Progenitor cell of endocrine pancreas (in vitro differentiated cells): ENCODE measurements at regions not wholly inside any gene's neighbourhood (a gene's known extent, or its start where the extent isn't known, plus 50 kb on each side); places are given as distances from the start of the nearest gene placed in this dataset.
A peak's percentile ranks its signal among the peaks of the same experiment; 100 is the strongest.

Source experiments
- DNase-seq: peaks from one replicate; pipeline ENCODE4 v3.0.0; 2021; ENCODE audit warnings: low spot score; ENCODE audit not compliant: unreplicated experiment
- H3K27ac Mint-ChIP-seq: 2 replicates; pipeline ENCODE4 v1.8.0; 2021; ENCODE audit warnings: mild to moderate bottlenecking, moderate library complexity, mixed read lengths
- H3K27me3 Mint-ChIP-seq: 2 replicates; pipeline ENCODE4 v1.8.0; 2021; ENCODE audit warnings: mixed read lengths
- H3K36me3 Mint-ChIP-seq: 2 replicates; pipeline ENCODE4 v1.8.0; 2022; ENCODE audit warnings: mixed read lengths; ENCODE audit not compliant: insufficient read depth
- H3K4me1 Mint-ChIP-seq: 2 replicates; pipeline ENCODE4 v1.8.0; 2021; ENCODE audit warnings: low read depth, mixed read lengths
- H3K4me3 Mint-ChIP-seq: 2 replicates; pipeline ENCODE4 v1.8.0; 2021; ENCODE audit warnings: low read depth, mild to moderate bottlenecking, moderate library complexity, mixed read lengths
- H3K9me3 Mint-ChIP-seq: 2 replicates; pipeline ENCODE4 v1.8.0; 2021; ENCODE audit warnings: low read depth, mixed read lengths
- TF ChIP-seq, protein P1 (sequence below): fragments of 200-600 bp; sonication (generic); IDR thresholded peaks from one replicate; pipeline ENCODE4 v1.5.0; 2021; ENCODE audit warnings: antibody characterized with exemption, mild to moderate bottlenecking; ENCODE audit not compliant: unreplicated experiment

DNA sequence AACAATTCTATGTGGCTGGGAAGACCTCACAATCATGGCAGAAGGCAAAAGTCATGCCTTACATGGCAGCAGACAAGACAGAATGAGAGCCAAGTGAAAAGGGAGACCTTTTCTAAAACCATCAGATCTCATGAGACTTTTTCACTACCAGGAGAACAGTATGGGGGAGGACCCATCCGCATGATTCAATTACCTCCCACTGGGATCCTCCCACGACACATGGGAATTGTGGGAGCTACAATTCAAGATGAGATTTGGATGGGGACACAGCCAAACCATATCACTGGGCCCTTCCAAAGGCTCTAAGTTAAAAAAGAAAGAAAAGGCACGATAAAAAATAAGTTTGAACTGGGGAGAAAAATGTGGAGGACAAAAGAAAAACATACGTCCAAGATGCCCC, 406.9 kb upstream of the CDH4 start:
- TF ChIP-seq, protein P1, sequence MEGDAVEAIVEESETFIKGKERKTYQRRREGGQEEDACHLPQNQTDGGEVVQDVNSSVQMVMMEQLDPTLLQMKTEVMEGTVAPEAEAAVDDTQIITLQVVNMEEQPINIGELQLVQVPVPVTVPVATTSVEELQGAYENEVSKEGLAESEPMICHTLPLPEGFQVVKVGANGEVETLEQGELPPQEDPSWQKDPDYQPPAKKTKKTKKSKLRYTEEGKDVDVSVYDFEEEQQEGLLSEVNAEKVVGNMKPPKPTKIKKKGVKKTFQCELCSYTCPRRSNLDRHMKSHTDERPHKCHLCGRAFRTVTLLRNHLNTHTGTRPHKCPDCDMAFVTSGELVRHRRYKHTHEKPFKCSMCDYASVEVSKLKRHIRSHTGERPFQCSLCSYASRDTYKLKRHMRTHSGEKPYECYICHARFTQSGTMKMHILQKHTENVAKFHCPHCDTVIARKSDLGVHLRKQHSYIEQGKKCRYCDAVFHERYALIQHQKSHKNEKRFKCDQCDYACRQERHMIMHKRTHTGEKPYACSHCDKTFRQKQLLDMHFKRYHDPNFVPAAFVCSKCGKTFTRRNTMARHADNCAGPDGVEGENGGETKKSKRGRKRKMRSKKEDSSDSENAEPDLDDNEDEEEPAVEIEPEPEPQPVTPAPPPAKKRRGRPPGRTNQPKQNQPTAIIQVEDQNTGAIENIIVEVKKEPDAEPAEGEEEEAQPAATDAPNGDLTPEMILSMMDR = no peak
- Mint-ChIP-seq H3K27me3 (peaks cover 45% of the 10 kb centered on the region), H3K4me3 (no peak overlapping the region), H3K27ac (no peak overlapping the region), H3K36me3 (no peaks in the 10 kb centered on the region), H3K9me3 (no peaks in the 10 kb centered on the region), H3K4me1 (no peaks in the 10 kb centered on the region)
- DNase-seq = no peak

DNA sequence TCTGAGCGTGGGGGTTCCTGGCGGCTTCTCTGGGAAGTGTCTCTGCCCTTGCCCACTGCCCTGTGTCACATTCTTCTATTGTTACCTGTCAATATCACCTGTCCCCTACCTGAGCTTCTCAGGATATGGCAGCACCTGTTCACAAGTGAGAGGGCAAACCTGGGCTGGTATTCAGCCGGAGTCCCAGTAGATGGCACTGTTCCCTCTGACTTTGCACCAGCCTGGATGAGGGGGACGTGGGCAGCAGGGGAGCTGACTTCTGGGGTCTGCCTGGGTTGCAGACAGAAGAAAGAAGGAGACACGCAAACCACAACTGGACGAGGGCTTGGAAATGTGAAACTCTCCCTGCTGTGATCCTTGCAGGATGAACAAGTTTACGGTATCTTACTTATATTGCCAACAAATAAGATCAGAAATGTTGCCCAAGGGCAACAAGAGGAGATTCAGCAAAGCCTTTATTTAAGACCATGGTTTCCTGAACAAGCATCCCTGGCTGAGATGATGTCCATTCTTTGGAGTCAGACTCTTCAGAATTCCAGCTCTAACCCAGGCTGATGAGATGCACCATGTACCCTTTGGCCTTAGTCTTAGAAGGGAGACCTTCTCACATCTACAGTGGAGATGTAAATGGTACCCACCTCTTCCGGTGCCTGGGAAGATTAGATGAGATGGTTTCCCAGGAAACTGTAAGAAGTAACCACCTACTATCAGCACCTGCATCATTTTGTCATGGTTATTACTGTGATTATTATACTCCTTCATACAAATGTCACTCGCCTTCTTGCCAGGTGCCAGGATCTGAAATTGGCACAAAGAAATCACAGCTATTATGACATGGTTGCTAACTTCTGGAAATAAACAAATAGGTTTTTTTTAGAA, 400.0 kb upstream of the CDH4 start:
- Mint-ChIP-seq H3K4me1 (peaks cover 4% of the 10 kb centered on the region), H3K4me3 (no peak overlapping the region), H3K9me3 (peaks cover 6% of the 10 kb centered on the region), H3K27me3 (peaks cover 33% of the 10 kb centered on the region), H3K36me3 (no peaks in the 10 kb centered on the region), H3K27ac (no peak overlapping the region)
- TF ChIP-seq, protein P1 = peak; percentile 79
- DNase-seq = peak; percentile 58

DNA sequence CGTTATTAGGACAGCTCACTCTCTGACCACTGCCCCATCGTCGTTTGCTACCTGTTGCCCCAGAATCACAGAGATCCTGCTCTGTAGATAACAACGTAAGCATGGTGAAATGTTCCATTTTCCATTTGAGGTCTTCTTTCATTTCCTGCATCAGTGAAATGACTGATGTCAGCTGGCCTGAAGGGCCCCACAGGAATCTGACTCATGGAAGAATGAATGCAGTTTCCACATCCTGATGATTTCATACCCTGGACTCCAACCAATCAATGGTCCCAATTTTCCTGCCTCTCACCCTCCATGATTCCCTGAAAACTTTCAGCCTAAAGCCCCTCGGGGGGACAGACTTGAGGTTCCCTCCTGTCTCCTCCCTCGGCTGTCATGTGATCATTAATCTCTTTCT, 394.4 kb upstream of the CDH4 start:
- H3K9me3 Mint-ChIP-seq = peaks cover 6% of the 10 kb centered on the region
- TF ChIP-seq, protein P1 = no peak
- H3K4me3 Mint-ChIP-seq = no peak overlapping the region
- H3K4me1 Mint-ChIP-seq = peaks cover 4% of the 10 kb centered on the region
- peaks cover 16% of the 10 kb centered on the region for H3K27me3 Mint-ChIP-seq
- no peak overlapping the region for H3K27ac Mint-ChIP-seq
- no peak for DNase-seq
- H3K36me3 Mint-ChIP-seq = no peaks in the 10 kb centered on the region

DNA sequence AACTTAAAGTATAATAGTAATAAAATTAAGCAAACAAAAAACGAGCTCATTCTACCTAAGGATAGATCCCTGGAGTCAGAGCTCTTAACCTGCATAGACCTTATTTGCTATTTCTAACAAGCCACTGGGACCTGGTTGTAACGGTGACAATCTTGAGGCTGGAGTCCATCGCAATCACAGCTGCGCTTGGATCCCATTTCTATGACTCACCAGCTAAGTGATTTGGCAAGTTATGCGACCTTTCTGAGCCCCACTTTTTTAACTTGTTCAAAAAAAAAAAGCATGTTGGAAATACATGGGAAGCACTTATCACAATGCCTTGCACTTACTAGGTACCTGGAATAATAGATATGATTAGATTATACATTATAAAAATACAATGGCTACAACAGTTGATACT, 389.5 kb upstream of the CDH4 start:
- no peak for DNase-seq
- H3K36me3 Mint-ChIP-seq = no peaks in the 10 kb centered on the region
- no peak overlapping the region for H3K27ac Mint-ChIP-seq
- H3K9me3 Mint-ChIP-seq = no peaks in the 10 kb centered on the region
- TF ChIP-seq, protein P1 = no peak
- no peak overlapping the region for H3K4me3 Mint-ChIP-seq
- H3K27me3 Mint-ChIP-seq = peaks cover 16% of the 10 kb centered on the region
- no peaks in the 10 kb centered on the region for H3K4me1 Mint-ChIP-seq

DNA sequence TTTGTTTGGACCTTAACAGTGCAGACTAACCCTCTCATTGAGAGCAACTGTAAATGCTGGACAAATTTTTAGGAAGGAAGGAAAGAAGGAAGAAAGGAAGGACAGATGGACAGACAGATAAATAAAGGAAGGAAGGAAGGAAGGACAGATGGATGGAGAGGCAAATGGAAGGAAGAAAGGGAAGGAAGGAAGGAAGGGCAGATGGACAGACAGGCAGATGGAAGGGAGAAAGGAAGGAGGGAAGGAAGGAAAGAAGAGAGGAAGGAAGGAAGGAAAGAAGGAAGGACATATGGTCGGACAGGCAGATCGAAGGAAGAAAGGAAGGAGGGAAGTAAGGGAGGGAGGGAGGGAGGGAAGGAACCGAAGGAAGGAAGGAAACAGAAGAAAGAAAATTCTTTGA, 388.5 kb upstream of the CDH4 start:
- no peak for DNase-seq
- TF ChIP-seq, protein P1 = no peak
- no peaks in the 10 kb centered on the region for H3K4me1 Mint-ChIP-seq
- peaks cover 25% of the 10 kb centered on the region for H3K27me3 Mint-ChIP-seq
- H3K9me3 Mint-ChIP-seq = no peaks in the 10 kb centered on the region
- no peaks in the 10 kb centered on the region for H3K36me3 Mint-ChIP-seq
- no peak overlapping the region for H3K27ac Mint-ChIP-seq
- no peak overlapping the region for H3K4me3 Mint-ChIP-seq
